WI38 (cell line): ENCODE measurements at regions not wholly inside any gene's neighbourhood (a gene's known extent, or its start where the extent isn't known, plus 50 kb on each side); places are given as distances from the start of the nearest gene placed in this dataset.

Source experiments
- H3K4me3 ChIP-seq: 2 replicates; pipeline ENCODE4 v1.5.1; 2011; ENCODE audit warnings: low read depth, mild to moderate bottlenecking, control low read depth, low read length
- TF ChIP-seq, protein P1 (sequence below): IDR thresholded peaks from 2 replicates; pipeline ENCODE4 v1.5.1; 2012; ENCODE audit warnings: low read depth, mild to moderate bottlenecking, control low read depth, low read length

DNA sequence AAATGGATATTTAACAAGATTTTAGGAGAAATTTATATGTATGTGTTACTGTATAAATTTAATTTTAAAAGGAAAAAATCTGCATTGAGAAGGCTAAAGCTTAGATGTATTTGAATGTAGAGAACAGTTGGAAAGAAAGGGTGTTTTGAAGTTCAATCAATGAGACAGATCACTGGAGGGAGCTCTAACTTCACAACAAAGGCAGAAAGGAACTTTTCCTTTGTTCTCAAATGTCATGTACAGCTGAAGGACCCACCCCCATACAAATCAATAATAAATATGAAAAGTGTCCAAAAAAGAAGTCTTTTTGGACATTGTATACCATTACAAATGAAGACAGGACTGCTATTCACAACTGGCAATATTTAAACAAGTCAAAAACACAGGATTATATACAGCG lies 403.4 kb downstream of the DNAJB9 start:
- TF ChIP-seq, protein P1, sequence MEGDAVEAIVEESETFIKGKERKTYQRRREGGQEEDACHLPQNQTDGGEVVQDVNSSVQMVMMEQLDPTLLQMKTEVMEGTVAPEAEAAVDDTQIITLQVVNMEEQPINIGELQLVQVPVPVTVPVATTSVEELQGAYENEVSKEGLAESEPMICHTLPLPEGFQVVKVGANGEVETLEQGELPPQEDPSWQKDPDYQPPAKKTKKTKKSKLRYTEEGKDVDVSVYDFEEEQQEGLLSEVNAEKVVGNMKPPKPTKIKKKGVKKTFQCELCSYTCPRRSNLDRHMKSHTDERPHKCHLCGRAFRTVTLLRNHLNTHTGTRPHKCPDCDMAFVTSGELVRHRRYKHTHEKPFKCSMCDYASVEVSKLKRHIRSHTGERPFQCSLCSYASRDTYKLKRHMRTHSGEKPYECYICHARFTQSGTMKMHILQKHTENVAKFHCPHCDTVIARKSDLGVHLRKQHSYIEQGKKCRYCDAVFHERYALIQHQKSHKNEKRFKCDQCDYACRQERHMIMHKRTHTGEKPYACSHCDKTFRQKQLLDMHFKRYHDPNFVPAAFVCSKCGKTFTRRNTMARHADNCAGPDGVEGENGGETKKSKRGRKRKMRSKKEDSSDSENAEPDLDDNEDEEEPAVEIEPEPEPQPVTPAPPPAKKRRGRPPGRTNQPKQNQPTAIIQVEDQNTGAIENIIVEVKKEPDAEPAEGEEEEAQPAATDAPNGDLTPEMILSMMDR, result no peak
- no peak overlapping the region for H3K4me3 ChIP-seq

DNA sequence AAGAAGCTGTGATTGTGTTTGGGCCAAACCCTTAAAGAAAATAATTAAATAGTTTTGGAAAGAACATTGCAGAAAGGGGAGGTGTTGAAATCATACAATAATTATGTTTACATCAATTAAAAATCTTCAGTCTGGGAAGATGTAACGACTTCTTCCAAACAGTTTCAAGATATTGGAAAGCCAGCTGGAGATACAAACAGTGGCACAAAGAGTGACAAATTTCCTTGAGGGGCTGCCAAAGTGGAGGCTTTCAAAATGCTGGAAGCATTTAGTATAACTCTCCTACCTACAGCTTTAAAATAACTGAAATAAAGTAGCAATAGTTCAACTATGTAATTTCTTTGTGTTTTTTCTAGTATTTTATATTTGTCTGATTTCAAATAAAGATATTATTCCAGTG lies 405.0 kb downstream of the DNAJB9 start:
- no peak overlapping the region for H3K4me3 ChIP-seq
- TF ChIP-seq, protein P1, result no peak

DNA sequence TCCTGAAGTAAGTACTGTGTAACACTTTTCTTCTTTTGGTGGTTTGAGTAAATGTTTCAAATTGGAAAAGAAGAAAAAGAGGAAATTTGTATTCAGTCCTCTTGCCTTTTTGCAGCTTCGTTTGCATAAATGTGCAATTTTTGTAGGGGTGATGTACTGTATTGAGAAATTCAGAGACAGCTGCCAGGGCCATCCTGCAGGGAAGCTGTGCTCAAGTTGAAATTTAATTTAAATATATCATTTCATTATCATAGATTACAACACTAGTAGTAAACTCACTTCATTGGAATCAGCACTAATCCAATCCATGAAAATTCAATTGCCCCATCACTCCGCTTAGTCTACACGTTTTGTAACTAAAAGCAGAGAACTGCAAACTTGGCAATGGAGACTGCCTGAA lies 415.4 kb downstream of the DNAJB9 start:
- TF ChIP-seq, protein P1, result no peak
- H3K4me3 ChIP-seq, result no peak overlapping the region

DNA sequence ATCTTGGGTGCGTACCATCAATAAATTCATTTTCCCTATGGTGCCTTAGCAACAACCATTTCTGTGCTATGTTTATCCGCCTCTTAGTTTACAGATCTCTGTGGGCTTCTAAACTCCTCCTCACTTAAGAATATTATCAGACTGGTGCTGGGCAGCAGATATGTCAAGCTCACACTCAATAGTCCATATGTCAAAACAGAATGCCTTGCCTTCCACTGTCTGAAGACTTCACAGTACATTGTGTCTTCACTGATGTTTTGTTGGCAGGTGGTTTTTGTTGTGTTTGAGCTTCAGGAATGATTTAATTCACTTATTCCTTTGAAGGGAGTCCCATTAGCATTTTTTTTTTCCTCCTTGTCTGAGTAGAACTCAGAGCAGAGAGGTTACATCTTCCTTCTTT lies 419.6 kb downstream of the DNAJB9 start:
- TF ChIP-seq, protein P1, result no peak
- H3K4me3 ChIP-seq, result no peak overlapping the region

DNA sequence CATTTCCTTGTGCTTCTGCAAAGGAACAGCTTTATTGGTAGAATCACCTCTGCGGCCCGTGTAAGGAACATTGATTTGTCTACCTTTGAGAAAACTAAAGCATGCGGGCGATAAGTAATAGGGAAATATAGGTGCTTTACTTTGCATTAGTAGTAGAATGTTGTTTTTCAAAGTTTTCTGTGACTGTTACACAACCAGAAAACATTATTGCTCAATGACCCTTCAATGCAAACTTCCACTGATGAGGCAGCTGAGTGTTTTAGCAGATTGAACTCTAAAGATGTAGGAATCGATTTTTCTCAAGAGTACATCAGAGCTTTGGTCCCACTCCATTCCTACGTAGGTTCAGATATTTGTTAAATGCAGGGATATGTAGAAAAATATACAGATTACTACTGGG lies 427.8 kb downstream of the DNAJB9 start:
- TF ChIP-seq, protein P1, result no peak
- no peak overlapping the region for H3K4me3 ChIP-seq

DNA sequence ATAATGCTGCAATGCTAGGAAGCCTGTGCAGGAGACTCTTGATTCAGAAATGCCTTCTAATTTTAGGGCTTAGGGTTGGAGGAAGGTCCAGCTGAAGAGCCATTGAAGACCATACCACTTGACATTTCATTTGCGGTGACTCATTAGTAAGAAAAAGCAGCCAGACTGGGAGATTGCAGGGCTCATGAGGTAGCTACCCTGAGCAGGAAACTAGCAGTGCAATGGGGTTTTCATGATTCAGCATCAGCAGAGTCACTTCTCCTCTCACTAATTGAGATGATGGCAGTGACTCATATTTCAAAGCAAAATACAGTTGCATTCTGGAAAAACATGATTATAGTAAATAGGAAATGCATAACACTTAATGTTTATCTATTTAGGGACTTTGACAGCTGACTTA lies 434.1 kb downstream of the DNAJB9 start:
- no peak overlapping the region for H3K4me3 ChIP-seq

DNA sequence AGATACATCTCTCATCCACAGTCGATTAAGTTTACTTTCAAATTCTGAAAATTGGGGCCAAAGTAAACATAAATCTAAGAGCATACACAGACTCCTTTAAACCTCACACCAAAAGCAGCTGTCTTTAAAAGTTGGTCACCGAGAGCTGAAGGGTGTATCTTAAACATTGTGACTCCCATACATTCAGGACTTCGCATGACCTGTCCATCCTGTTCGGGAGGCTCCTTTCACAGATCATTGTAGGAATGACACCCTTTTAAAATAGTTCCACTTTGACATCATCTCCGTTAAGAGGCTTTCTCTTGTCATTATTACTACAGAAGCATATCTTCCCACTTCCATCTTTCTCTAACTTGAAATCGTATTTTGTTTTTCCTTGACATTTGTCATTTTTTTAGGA lies 440.0 kb downstream of the DNAJB9 start:
- TF ChIP-seq, protein P1, result no peak
- no peak overlapping the region for H3K4me3 ChIP-seq

More for the DNA sequence above, 434.1 kb downstream of the DNAJB9 start:
- TF ChIP-seq, protein P1, result no peak
